ENCODE measurements at regions not wholly inside any gene's neighbourhood (a gene's known extent, or its start where the extent isn't known, plus 50 kb on each side); places are given as distances from the start of the nearest gene placed in this dataset.

- POLR2A ChIA-PET: no interaction called here
- Histone ChIP-seq H3K4me3 (ENCODE audit: low read depth, low read length) (no peak overlapping the region), H3K27me3 (ENCODE audit: control insufficient read depth, insufficient read depth, low read length) (no peaks in the 10 kb centered on the region), H3K36me3 (ENCODE audit: control insufficient read depth, insufficient read depth, low read length) (no peaks in the 10 kb centered on the region)
- no peak for DNase-seq (ENCODE audit: low read depth)
- CTCF ChIA-PET: no interaction called here
- no peak for TF ChIP-seq CTCF (IDR thresholded peaks at IDR 0.05; ENCODE audit: insufficient read depth, low read depth, low read length)
These were observed 116.8 kb upstream of the MYO3A start for GRCh38 chr10:25817200-25817599.

GRCh38 chr10:25818751-25819150, 115.3 kb upstream of the MYO3A start:
- Histone ChIP-seq H3K27me3 (ENCODE audit: control insufficient read depth, insufficient read depth, low read length) (no peaks in the 10 kb centered on the region), H3K4me3 (ENCODE audit: low read depth, low read length) (no peak overlapping the region), H3K36me3 (ENCODE audit: control insufficient read depth, insufficient read depth, low read length) (no peaks in the 10 kb centered on the region)
- no peak for DNase-seq (ENCODE audit: low read depth)
- POLR2A ChIA-PET: no interaction called here
- CTCF ChIA-PET: no interaction called here
- no peak for TF ChIP-seq CTCF (IDR thresholded peaks at IDR 0.05; ENCODE audit: insufficient read depth, low read depth, low read length)

- no peaks in the 10 kb centered on the region for H3K36me3 ChIP-seq (ENCODE audit: control insufficient read depth, insufficient read depth, low read length)
- no peaks in the 10 kb centered on the region for H3K27me3 ChIP-seq (ENCODE audit: control insufficient read depth, insufficient read depth, low read length)
- CTCF ChIA-PET: interaction anchor here (0.6 kb wide), 1 partner anchor 11 kb away, joined by 3 read pairs; no protein-coding TSS in a partner anchor
- TF ChIP-seq CTCF (IDR thresholded peaks at IDR 0.05; ENCODE audit: insufficient read depth, low read depth, low read length): no peak
- POLR2A ChIA-PET: no interaction called here
- no peak for DNase-seq (ENCODE audit: low read depth)
- H3K4me3 ChIP-seq (ENCODE audit: low read depth, low read length): no peak overlapping the region
These were observed 113.6 kb upstream of the MYO3A start for GRCh38 chr10:25820472-25820871.

- CTCF ChIA-PET: no interaction called here
- DNase-seq (ENCODE audit: low read depth): no peak
These were observed 113.2 kb upstream of the MYO3A start for GRCh38 chr10:25820874-25821273.

GRCh38 chr10:25824050-25824449, 110.0 kb upstream of the MYO3A start:
- H3K27me3 ChIP-seq (ENCODE audit: control insufficient read depth, insufficient read depth, low read length): no peaks in the 10 kb centered on the region
- H3K36me3 ChIP-seq (ENCODE audit: control insufficient read depth, insufficient read depth, low read length): no peaks in the 10 kb centered on the region
- no peak for TF ChIP-seq CTCF (IDR thresholded peaks at IDR 0.05; ENCODE audit: insufficient read depth, low read depth, low read length)
- ChIA-PET POLR2A (no interaction called here), CTCF (no interaction called here)
- no peak for DNase-seq (ENCODE audit: low read depth)
- H3K4me3 ChIP-seq (ENCODE audit: low read depth, low read length): no peak overlapping the region

More at GRCh38 chr10:25820874-25821273, 113.2 kb upstream of the MYO3A start:
- TF ChIP-seq CTCF (IDR thresholded peaks at IDR 0.05; ENCODE audit: insufficient read depth, low read depth, low read length): no peak
- Histone ChIP-seq H3K36me3 (ENCODE audit: control insufficient read depth, insufficient read depth, low read length) (no peaks in the 10 kb centered on the region), H3K27me3 (ENCODE audit: control insufficient read depth, insufficient read depth, low read length) (no peaks in the 10 kb centered on the region), H3K4me3 (ENCODE audit: low read depth, low read length) (no peak overlapping the region)
- POLR2A ChIA-PET: no interaction called here

All from BJ (cell line).